GM21737 (cell line): ENCODE measurements at regions not wholly inside any gene's neighbourhood (a gene's known extent, or its start where the extent isn't known, plus 50 kb on each side); places are given as distances from the start of the nearest gene placed in this dataset.
"Not testable (repeated sequence)": the region's sequence is repeated elsewhere in the genome, so short reads cannot be mapped to it uniquely, and the experiment has no call there.

Experiments used
- ATAC-seq: cut with Tn5 transposase; IDR thresholded peaks from one replicate; pipeline ENCODE4 v1.9.1; 2021; ENCODE audit warnings: mild to moderate bottlenecking, moderate library complexity; ENCODE audit not compliant: unreplicated experiment

GRCh38 chr4:125262502-125262901 lies 52.3 kb upstream of the FAT4 start:
- ATAC-seq = no peak

DNA sequence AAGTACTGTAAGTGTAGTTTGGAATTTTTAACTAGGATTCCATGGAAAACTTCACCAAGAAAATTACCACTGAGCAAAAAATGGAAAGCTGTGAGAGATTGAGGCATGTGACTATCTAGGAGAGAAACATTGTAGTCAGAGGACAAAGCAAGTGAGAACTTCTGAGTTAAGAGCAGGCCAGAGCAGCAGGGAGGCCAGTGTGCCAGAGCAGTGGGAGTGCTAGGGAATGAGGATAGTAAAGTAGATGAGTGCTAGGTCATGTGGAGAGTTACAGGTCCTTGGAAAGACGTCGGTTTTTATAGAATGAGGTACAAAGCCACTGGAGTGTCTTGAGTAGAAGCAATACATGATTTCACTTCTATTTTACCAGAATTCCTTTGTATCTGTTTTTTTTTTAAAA lies 52.7 kb upstream of the FAT4 start:
- ATAC-seq = no peak

- ATAC-seq = no peak
These were observed 60.6 kb upstream of the FAT4 start for GRCh38 chr4:125254106-125254505.

- ATAC-seq = no peak
These were observed 69.8 kb upstream of the FAT4 start for GRCh38 chr4:125244848-125245450.

DNA sequence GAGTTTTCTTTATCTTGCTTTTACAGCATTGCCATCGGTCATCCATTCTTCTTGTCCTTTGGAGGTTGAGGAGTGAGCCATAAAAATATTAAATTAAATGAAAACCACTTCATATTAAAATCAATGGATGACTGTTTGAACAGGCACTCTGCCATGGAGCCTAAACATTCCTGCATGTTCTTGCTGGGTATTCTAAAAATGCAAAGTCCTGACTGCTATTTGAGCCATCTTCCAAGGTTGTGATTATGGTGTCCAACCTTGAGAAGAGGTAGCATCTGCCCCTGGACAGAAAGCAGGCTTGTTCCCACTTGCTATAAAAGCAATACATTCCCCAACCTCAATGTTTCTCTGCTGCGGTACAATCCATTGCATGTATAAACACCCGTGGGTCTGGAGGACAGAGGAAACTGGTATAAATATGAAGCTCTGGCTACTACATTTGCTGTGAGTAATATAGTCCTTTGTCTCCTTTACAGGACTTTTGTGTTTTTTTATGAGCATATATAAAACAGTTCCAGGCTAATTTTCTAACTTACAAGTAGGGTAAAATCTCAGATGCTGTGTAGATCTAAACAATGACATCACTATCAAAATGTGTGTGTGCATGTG lies 70.9 kb upstream of the FAT4 start:
- no peak for ATAC-seq

DNA sequence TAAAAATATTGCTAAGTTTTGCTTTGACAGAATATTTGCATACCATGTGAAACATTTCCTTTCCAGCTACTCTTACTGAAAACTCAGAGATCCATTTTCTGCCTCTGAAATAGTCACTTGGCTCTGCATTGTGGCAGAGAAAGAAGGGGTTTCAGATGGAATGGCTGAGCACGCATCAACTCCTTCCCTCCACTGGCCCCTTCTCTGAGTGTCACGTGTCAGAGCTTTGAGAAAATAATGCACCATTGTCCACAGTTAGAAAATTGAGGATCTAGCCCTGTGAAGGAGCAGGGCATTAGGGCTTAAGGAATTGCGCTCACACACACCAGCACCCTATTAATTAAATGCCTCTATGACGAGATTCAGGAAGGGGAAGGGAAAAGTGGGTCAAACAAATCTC lies 78.8 kb upstream of the FAT4 start:
- no peak for ATAC-seq

DNA sequence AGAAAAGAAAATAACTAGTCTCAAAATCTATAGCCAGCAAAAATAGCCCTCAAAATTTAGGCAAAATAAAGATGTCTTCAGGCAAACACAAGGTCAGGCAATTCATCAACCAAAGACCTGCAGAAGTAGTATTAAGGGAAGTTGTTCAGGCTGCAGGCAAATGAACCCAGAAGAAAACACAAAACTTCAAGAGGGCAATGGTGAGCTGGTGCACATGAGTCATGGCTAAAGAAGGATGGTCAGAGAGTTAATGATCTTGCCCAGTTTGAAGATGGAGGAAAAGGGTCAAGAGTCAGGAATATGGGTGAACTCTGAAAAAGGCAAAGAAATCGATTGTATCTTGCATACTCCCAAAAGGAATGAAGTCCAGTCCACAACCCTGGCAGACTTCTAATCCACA lies 83.1 kb upstream of the FAT4 start:
- no peak for ATAC-seq

DNA sequence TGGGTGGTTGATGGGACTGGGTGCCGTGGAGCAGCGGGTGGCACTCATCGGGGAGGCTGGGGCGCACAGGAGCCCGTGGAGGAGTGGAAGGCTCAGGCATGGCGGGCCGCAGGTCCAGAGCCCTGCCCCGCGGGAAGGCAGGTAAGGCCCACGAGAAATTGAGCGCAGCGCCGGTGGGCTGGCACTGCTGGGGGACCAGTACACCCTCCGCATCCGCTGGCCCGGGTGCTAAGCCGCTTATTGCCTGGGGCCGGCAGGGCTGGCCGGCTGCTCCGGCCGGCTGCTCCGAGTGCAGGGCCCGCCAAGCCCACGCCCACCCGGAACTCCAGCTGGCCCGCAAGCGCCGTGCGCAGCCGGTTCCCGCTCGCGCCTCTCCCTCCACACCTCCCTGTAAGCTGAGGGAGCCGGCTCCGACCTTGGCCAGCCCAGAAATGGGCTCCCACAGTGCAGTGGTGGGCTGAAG lies 85.1 kb upstream of the FAT4 start:
- no peak for ATAC-seq

- no peak for ATAC-seq
These were observed 88.9 kb upstream of the FAT4 start for GRCh38 chr4:125225806-125226205.

DNA sequence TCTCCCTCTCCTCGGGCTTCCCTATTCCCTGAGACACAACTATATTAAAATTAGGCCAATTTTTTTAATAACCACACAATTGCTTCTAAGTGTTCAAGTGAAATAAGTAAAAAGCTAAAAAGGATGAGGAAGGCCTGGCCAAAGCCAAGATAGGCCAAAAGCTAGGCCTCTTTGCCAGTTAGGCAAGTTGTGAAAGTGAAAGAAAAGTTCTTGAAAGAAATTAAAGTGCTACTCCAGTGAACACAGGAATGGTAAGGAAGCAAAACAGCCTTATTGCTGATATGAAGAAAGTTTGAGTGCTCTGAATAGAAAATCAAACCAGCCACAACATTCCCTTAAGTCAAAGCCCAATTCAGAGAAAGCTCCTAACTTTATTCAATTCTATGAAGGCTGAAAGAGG lies 114.2 kb upstream of the FAT4 start:
- ATAC-seq = no peak

- no peak for ATAC-seq
These were observed 115.8 kb upstream of the FAT4 start for GRCh38 chr4:125198916-125199315.

DNA sequence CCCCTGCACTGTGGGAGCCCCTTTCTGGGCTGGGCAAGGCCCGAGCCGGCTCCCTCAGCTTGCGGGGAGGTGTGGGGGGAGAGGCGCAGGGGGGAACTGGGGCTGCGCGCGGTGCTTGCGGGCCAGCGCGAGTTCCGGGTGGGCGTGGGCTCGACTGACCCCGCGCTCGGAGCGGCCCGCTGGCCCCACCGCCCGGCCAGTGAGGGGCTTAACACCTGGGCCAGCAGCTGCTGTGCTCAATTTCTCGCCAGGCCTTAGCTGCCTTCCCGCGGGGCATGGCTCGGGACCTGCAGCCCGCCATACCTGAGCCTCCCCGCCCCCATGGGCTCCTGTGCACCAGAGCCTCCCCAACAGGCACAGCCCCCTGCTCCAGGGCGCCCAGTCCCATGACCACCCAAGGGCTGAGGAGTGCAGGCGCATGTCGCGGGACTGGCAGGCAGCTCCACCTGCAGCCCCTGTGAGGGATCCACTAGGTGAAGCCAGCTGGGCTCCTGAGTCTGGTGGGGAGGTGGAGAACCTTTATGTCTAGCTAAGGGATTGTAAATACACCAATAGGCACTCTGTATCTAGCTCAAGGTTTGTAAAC lies 122.8 kb upstream of the FAT4 start:
- ATAC-seq = not testable (repeated sequence)

- ATAC-seq = no peak
These were observed 123.5 kb upstream of the FAT4 start for GRCh38 chr4:125191232-125191631.

DNA sequence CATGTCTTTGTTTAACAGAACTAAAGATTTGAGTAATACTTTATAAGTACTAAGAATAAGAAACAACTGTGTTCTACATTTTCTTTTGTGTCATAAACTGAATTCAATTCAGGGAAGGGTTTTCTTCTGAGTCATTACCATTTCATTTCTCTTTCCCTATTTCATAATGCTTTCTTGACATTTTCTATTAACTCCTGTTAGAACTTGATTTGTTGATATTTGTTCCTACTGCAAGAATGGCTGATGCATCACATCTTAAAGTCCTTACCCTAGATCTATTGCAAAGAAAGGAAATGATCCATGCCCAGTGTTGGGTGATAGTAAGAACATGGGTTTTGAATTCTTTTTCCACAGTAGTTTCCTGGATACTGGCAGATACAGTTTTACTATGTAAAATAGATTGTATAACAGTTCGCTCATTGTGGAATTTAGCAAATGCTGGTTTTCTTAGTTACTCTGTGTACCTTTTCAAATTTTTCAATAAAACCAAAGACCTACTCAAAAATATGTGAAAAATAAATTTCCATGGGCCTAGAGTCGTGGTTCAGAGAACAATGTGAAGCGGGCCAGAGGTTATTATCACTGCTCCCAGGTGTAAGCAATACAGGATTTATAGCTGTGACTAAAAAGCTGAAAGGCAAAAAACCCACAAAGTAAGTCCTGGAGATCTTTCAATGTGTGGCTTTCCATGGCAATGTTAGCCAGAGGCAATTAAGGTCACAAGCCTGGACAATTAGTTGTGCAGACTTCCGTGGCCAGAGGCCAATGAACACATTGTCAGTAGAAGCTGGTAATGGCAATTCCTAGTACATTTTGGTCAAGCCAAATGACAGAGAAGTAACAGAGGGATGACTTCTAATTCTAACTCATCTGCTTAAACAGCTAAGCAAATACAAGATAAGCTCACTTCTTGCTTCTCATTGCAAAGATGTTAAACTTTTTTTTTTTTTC lies 127.3 kb upstream of the FAT4 start:
- no peak for ATAC-seq

DNA sequence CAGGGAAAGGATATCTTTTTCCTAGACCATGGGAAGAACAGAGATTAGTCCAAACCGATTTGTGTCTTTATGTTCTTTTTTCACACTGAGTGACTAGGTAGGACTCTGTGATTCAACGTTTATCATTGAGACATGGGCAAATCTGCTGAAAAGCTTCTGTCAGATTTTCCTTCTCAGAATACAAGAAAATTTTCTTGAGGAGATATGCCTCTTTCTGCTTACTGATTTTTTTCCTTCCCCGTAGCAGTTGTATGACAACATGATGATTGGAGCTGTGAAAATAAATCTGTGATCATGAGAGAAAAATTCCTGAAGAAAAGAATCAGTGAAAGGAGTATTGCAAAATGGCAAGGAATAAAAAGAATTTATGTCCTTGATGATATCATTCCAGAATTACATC lies 130.6 kb upstream of the FAT4 start:
- no peak for ATAC-seq

DNA sequence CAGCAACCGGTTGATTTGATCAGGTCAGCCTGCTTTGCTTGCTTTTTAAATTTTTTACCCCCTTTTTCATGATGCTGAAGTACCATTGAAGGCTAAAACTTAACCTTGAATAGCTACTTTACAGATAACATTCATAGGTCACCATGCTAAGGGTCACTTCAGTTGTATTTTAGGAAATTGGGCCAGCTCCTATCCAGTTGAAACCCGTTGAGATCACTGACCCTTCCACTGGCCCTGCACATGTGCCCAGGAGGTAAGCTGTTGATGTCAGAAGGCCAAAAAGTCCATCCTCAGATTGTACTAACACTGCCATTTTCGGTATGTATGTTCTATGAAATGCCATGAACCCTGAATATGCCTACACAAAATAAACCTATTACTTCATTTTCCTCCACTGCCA lies 133.0 kb upstream of the FAT4 start:
- no peak for ATAC-seq

GRCh38 chr4:125179727-125180126 lies 135.0 kb upstream of the FAT4 start:
- ATAC-seq = no peak

- no peak for ATAC-seq
These were observed 145.6 kb upstream of the FAT4 start for GRCh38 chr4:125169192-125169591.

DNA sequence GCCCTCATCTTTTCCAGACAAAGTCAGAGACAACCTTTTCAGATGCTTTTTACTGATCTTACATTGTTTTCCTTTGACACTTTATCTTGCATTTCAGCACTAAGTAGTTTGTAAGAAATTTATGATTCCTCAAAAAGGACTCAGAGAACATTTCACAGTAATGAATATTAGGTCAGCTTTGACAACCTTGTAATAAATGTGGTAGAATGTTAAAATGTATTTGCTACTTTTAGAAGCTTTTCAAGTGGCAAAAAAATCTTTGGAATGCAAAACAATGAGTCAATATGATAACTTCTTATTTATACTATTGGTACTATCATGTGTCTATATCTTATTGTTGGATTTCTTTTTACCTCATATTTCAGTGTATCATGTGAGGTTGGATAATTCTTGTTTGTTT lies 146.2 kb upstream of the FAT4 start:
- no peak for ATAC-seq

DNA sequence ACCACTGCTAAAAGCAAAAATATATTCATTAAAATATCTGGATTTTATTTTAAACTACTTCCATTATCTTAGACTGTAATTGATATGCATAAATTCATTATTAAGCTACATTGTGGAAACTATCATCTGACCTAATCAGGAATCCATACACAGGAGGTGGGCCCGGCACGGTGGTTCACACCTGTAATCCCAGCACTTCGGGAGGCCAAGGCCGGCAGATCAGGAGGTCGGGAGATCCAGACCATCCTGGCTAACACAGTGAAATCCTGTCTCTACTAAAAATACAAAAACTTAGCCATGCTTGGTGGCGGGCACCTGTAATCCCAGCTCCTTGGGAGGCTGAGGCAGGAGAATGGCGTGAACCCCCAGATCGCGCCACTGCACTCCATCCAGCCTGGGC lies 148.7 kb upstream of the FAT4 start:
- not testable (repeated sequence) for ATAC-seq

DNA sequence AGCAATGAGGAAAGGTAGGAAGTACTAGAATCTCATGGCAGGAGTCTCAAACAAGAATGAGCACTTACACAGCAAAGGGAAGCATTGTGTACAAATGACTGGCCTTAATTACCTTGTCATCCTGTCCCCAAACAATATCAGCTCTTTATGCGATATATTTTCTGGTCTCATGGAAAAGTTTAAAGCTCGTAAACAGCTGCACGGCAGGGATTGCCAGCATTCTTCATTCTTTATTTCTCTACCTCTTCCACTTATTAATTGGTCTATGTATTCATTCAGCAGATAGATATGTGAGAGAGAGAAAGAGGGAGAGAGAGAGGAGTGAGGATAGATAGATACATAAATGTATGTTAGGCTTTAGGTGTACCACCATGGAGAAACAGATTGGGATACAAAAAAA lies 155.8 kb upstream of the FAT4 start:
- ATAC-seq = no peak

- ATAC-seq = no peak
These were observed 159.5 kb upstream of the FAT4 start for GRCh38 chr4:125155251-125155650.
